Bone marrow (tissue), 2 donors: ENCODE measurements at regions not wholly inside any gene's neighbourhood (a gene's known extent, or its start where the extent isn't known, plus 50 kb on each side); places are given as distances from the start of the nearest gene placed in this dataset.

Experiments used
- DNase-seq, 2 donors: peaks; one replicate each; lab custom pipeline; 2025; lab: John Stamatoyannopoulos, UW

DNA sequence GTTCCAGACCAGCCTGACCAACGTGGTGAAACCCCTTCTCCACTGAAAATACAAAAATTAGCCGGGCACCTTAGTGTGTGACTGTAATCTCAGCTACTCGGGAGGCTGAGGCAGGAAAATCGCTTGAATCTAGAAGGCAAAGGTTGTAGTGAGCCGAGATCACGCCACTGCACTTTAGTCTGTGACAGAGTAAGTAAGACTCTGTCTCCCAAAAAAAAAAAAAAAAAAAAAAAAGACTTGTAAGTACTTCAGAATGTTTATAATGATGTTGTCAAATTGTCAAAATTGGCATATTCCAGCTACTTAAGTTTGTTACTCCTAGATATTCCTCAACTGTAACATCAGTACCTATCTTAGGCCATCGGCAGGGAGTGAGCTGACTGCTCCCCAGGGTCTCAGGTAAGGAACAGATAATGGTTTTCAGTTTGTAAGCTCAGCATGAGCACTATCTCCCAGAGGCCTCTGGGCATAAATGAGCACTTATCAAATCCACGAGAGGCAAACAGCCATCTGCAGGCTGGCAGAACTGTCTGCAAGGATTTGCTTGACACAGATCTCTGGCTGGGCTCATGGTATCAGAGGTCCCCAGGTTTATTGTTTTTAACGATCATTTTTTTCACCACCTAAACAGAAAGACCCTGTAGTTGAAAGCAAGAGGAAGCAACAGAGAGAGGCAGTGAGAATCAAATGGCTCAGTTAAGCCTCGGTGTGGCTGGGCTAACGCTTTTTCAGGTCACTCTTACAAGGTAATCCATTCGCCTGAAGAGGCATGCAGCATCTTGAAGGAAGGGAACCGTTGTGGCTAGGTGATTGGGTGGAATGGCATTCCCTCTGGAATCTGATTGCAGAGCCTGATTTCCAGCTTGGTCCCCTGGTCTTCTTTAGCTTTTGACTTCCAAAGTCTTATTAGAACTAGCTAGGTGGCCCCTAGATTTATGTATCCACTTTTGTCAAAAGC, 115.9 kb downstream of the LY86 start:
- DNase-seq = no peak

DNA sequence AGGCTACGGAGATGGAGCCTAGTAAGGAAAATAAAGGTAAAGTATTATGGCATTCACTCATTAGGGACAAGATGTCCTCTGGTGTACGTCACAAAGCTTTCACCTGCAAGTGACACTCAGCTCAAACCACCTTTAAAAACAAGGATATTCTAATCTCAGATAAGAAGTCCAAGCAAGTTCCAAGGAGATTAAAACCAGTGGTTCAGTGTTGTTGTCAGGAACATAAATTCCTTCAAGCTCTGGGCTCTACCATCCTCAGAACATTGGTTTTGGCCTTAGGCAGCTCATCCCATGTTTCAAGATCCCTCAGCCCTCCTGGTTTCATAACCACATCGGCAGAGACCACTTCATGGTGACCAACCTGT, 116.5 kb downstream of the LY86 start:
- no peak for DNase-seq

DNA sequence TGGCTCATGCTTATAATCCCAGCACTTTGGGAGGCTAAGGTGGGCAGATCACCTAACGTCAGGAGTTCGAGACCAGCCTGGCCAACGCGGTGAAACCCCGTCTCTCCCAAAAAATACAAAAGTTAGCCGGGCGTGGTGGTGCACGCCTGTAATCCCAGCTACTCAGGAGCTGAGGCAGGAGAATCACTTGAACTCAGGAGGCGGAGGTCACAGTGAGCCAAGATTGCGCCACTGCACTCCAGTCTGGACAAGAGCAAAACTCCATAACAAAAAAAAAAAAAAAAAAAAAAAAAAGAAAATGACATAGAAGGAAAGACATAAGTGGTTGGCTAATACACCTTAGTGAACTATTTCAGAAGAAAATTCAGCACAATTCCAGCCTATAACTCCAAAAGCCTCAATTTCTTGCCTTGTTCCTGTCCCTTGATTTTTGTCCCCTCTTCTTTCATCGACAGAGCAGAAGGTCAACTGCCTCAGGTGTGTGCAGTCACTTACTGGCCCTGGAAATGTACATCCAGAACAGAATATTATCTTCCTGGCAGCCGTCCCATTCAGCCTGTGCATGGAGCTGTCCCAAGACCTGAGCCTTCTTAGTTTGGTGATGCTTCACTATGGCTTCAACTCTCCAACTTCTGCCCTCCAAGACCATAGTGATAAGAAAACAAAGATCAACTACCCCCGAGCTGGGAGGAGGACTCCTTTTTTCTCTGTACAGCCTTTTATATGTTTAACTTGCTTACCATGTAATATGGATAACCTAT, 117.6 kb downstream of the LY86 start:
- no peak for DNase-seq

DNA sequence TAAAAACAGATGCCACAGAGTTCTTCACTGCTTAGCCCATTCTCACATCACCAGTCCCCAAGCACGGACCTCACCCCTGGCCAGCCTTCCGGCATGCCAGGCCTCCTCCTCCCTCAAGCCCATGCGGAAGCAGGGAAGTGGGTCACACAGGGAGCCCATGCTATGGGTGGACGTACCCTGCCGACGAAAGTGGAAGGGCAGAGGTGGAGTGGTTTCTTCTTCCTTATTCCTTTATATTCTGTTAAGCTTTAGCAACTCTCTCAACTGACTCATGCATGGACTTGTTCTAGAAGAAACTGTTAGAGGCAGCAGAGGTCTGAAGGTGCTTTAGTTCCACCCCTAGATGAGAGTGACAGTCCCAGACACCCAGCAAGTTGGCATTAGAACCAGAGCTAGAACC, 118.6 kb downstream of the LY86 start:
- peak in 1 of 2 donors; percentile 20 for DNase-seq

DNA sequence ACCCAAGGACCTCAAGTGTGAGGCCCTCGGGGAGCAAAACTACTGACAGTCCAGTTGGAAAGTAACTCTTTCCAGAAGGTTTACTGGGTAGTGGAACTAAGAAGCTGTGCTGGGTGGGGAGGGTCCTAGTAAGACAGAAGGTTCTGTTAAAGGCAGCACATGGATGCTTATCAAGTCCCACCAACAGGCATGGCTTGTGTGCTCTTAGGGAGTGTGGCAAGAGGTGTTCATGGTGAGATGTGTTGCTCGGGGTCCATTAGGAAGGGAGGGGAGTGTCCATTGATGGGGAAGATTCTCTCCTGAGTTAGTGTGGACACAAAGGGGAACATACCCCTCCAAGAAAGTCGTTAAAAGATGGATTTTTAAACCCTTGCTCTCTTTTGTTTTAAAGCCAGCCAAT, 120.6 kb downstream of the LY86 start:
- DNase-seq = no peak

DNA sequence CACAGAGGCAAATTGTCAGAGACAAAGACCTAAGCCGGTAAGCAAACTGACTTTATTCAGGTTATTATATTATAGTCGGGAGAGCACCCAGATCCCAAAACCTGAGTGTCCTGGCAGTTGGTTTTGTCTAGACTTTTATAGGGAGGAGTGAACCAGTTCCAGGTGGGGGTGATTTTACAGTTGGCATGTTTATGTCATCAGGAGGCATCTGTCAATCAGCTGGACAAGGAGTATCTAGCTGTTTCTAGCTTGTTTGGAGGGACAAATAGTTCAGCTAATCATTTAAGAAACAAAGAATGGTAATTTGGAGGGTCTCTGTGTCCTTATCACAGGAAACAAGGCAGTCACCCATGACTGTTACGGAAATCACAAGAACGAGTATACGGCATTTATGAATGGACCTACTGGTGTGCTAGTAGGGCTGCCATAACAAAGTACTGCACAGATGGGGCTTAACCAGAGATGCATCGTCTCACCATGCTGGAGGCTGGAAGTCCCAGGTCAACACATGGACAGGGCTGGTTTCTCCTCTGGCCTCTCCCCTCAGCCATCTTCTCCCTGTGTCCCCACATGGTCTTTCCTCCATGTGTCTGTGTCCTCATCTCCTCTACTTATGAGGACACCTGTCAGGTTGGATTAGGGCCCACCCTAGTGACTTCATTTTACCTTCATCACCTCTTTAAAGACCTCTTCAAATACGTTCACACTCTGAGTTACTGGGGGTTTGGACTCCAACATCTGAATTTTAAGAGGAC, 122.7 kb downstream of the LY86 start:
- DNase-seq = no peak

DNA sequence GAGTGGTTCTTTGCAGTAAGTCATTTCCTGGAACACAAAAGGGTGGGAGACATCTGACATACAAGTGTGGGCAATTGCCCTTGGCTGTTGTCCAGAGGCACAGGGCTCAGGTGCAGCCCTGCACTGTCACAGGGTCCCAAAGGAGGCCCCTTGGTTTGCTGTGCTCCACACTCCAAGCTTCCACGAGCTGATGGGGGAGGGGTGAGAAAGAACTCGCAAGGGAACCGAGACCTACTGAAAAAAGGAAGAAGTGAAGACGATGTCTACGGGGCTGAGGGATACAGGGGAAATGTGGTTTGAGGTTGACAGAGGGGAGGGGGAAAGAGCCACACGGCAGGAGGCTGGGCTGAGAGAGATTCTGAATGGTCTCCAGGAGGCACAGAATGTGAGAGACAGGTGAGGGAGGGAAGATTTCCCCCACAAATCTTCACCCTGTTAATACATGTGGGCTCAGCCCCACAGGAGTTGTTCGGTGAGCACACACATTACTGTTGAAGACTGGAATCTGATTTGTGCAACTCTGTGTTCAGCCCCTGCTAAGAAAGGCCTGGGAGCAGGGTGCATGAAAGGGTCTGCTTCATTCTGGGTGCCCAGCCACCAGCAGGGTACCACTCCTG, 123.4 kb downstream of the LY86 start:
- peak in 1 of 2 donors; percentile 95 for DNase-seq

DNA sequence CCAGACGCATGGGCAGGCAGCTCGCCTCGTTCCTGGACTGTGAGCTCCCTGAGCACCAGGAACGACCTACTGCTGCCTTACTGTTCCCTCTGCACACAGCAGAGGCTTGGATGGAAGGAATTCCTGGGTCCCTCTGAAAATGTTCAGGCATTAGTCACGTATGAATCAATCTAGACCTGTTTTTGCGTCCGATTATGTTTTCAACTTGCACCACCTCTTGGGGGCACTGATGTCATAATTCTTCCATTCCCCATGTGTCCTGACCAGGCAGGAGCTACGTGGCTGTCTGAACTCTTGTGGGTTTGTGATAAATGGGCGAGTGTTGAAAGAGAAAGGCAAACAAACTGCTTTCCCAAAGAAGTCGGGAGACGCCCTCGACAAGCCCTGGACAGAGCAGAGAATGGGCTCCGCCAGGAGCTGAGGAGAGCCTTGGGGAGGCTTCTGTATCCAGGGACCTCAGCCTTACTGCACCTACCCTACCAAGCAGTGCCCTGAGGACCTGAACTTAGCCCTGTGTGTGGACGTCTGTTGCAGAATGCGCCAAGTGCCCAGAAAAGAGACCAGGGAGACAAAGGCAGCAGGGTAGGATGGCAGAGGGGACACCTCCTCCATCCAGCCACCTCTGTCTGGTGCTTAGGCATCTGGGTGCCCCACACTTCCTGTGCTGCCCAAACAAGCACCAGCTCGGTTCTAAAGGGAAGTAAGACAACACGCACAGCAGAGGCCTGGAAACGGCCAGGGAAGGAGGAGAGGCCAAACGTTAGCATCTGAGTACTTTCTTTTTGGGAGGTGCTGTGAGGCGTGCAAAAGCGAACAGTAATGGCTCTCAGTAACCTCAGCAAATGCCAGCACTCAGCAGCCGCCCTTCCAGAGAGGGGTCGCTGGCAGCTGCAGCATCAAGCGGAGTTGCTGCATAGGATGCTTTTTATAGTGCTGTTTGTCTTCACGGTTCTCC, 124.2 kb downstream of the LY86 start:
- peak; percentile 34 to 96 for DNase-seq

DNA sequence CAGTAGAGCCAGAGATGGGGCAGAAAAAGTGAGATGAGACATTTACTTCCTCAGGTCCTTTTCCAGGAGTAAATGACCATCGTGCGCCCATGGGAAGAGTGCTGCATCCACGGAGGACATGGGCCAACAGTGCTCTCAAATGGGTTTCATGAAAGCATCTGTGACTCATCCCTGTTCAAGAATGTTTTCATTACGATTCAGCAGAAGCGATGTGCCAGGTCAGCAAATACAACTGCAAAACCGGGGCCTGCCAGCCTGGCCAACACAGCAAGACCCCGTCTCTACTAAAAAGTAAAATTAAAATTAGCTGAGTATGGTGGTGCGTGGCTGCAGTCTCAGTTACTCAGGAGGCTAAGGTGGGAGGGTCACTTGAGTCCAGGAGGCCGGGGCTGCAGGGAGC, 125.1 kb downstream of the LY86 start:
- DNase-seq = no peak

DNA sequence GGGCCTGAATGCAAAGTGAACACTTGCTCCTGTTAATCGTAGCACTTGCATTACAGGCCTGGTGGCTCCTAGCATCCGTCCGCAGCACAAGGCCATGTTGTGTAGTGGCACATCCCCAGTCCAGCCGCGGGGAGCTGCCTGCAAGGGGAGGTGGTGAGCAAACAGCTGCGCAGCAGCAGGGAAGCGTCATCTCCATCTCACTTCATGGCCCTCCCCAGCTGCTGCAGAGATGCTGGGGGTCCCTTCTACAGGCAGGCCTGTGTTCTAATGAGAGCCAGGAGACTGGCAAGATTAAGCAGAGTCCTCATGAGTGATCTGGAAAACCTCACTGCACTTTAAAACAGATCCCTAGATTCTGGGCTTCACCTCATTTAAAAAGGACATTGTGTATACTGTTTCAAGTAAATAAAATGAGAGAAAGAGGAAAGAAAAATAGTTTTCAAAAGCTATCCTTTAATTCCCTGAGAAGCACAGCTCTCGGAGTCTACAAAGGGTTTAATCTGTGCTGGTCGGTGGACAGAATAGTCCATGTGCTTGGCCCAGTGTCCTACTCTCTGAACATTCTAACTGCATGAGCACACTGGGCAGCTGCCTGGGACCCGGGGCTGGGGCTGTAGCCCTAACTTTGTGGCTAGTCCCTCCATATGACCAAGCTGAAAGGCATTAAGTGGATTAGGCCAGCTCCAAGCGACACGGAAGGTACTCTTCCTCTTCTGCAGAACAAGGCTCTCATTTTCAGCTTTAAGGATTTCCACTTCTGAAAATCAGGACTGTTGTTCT, 125.8 kb downstream of the LY86 start:
- DNase-seq = no peak

DNA sequence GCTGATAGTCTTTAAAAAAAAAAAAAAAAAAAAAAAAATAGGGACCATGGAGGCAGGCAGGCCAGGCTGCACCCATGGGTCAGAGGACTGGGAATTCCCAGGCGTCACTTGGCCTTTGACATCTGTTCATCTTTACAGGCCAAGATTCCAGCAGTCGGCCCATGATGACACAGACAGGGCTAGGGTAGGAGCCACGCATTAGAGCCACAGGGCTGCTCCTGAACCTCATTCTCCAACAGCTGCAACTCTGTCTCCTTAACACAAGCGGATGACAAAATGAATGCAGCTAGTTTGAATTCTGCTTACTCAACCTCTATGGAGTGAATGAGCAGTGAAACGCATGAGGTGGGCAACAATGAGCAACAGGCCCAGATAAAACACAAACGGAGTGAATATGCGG, 126.4 kb downstream of the LY86 start:
- DNase-seq = no peak

DNA sequence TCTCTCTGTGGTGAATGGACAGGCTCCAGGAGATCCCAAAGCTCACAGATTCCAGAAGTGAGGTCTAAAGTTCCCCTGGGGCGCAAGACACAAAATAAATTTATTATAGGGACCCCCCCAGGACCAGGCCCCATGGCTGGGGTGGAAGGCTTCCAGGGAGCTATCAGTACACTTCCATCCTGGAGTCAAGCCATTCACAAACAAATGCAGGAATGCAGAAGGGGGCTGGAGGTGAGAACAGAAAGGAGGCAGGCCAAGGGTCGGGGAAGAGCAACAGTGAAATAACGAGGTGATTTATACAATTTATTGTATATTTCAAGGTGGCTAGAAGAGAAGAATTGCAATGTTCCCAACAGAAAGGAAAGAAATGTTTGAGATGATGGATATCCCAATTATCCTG, 126.9 kb downstream of the LY86 start:
- no peak for DNase-seq

DNA sequence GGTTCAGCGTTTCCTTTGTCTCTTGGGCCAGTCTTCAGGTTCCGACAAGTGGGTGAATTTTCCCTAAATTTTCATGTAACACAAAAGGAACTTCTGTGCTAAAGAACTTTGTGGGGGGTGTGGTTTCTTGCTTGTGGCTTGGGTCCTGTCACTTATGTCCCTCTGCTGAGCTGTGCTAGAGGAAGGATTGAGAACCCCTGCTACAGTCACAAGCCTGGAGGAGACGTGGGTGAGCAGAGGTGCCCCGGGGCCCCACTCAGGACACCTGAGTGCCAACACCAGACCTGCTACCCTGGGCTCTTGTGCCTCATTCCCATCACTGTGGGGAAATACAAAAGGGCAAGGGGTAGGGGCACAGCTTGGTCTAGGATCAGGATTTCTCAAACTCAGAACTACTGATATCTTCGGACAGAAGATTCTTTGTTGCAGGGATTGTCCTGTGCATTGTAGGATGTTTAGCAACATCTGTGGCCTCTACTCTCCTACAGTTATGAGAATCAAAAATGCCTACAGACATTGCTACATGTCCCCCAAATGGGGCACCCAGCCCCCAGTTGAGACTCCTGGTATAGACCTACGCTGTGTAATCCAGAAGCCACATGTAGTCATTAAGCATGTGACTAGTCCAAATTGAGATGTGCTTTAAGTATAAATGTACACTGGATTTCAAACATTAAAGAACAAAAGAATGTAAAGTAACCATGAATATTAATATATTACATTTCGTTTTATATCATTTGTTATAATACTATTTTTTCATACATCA, 128.7 kb downstream of the LY86 start:
- peak in 1 of 2 donors; percentile 21 for DNase-seq

DNA sequence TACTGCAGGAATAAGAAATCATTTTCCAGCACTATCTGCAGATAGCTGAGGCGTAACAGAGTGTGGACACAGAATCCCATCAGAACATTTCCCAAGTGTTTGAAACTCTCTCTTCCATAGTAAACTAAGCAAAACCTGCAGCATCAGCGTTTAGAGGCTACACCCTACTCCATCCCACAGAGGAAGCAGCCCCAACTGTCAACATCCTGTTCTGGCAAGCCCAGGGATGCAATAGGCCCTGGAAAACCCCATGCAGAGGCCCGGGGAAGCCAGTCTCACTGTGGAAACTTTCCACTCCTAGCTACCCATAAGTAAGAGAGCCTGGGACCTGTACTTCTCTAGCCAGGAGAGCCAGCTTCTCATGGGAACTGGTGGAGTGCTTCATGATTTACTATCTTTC, 129.4 kb downstream of the LY86 start:
- DNase-seq = peak; percentile 43 to 50

DNA sequence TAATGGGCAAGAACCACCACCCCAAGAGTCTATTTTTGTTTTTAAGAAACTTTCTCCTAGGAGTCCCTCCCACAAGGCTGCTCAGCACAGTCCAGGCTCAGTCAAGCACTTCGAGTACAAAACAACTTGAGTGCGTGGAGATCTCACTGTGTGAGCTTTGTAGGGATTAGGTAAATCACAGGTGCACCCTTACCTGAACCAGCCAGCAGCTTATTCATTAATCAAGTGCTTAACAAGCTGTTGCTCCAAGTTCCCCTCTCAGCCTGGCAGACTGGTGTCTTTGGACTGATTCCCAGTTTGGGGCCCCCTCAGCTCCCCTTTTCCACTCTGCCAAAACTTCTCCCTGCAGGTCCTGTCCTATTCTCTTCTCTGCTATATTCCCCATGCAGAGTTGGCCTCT, 133.1 kb downstream of the LY86 start:
- no peak for DNase-seq

DNA sequence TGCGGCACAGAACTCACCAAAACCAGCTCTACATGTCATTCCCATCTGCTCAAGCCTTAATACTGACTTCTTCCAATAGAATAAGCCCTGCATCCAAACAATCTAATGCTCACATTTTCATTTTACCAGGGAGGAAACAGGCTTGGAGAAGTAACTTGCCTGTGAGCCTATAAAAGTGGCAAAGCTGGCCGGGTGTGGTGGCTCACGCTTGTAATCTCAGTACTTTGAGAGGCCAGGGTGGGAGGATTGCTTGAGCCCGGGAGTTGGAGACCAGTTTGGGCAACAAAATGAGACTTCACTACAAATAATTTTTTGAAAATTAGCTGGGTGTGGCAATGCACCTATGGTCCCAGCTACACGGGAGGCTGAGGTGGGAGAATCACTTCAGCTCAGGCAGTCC, 133.7 kb downstream of the LY86 start:
- DNase-seq = no peak

DNA sequence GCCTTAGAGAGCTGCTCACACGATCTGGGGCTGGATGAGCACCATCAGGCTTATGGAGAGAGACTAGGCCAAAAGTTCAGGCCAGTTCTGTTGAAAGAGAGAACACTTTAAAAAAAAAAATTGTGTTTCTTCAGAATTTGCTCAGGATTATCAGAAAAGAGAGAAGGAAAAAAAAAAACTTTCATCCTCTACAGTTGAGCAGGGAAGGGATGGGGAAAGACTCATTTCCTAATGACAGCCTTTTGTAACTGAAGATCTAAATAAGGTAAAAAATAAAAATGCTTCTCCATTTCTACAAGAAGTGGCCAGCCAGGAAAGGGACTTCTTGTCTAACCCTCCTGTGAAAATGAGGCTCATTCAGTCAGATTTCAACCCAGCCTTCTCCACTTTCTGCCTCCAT, 134.8 kb downstream of the LY86 start:
- no peak for DNase-seq

DNA sequence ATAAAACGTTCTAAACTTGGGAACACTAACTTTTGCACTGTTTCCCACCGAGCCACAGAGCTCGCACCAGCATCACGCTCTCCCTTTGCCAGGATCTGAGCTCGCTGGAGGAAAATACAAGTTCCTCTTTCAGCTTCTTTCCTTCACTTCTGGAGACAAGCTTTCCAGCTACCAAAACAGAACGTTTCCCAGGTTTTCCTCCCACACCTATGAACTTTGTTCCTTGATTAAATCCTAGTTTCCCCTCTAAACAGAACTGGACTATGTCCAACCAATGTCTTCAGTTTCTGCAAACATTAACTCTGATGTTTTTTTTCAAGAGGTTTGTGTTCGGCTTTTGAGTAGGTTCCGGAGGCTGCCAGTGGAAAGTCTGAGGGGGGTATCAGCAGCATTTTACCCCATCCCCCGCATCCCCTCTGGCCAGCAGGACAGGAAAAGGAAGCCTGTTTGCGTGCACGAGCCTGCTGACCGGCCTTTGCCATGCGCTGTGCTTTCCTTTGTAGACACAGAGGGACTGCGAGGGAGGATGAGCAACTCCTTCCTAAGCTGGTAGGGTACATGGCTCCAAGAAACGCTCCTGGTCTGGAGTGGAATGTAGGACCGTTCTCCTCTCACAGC, 135.5 kb downstream of the LY86 start:
- peak in 1 of 2 donors; percentile 63 for DNase-seq
